ENCODE measurements at regions not wholly inside any gene's neighbourhood (a gene's known extent, or its start where the extent isn't known, plus 50 kb on each side); places are given as distances from the start of the nearest gene placed in this dataset.

GRCh38 chr1:88472714-88473113, 211.4 kb upstream of the PKN2 start:
- Mint-ChIP-seq H3K27ac (no peak overlapping the region), H3K9me3 (no peaks in the 10 kb centered on the region), H3K27me3 (peaks cover 5% of the 10 kb centered on the region), H3K4me1 (ENCODE audit: low read depth) (no peaks in the 10 kb centered on the region), H3K4me3 (no peak overlapping the region), H3K36me3 (ENCODE audit: low read depth) (no peaks in the 10 kb centered on the region)
- POLR2A ChIA-PET, result no interaction called here
- TF ChIP-seq, protein P1, sequence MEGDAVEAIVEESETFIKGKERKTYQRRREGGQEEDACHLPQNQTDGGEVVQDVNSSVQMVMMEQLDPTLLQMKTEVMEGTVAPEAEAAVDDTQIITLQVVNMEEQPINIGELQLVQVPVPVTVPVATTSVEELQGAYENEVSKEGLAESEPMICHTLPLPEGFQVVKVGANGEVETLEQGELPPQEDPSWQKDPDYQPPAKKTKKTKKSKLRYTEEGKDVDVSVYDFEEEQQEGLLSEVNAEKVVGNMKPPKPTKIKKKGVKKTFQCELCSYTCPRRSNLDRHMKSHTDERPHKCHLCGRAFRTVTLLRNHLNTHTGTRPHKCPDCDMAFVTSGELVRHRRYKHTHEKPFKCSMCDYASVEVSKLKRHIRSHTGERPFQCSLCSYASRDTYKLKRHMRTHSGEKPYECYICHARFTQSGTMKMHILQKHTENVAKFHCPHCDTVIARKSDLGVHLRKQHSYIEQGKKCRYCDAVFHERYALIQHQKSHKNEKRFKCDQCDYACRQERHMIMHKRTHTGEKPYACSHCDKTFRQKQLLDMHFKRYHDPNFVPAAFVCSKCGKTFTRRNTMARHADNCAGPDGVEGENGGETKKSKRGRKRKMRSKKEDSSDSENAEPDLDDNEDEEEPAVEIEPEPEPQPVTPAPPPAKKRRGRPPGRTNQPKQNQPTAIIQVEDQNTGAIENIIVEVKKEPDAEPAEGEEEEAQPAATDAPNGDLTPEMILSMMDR (IDR thresholded peaks at IDR 0.05), result no peak
- ATAC-seq (no peak), DNase-seq (no peak)
- CTCF ChIA-PET, result interaction anchor here (1.4 kb wide), 1 partner anchor 292 kb away, joined by 4 read pairs; no protein-coding TSS in a partner anchor
- intact Hi-C loops (cut with micrococcal nuclease), result no loop called here

- ATAC-seq (no peak), DNase-seq (no peak)
- H3K4me3 Mint-ChIP-seq, result no peak overlapping the region
- TF ChIP-seq, protein P1 (IDR thresholded peaks at IDR 0.05), result no peak
- H3K36me3 Mint-ChIP-seq (ENCODE audit: low read depth), result no peaks in the 10 kb centered on the region
- ChIA-PET POLR2A (no interaction called here), CTCF (no interaction called here)
- no peak overlapping the region for H3K27ac Mint-ChIP-seq
- H3K27me3 Mint-ChIP-seq, result peaks cover 5% of the 10 kb centered on the region
- no peaks in the 10 kb centered on the region for H3K4me1 Mint-ChIP-seq (ENCODE audit: low read depth)
- H3K9me3 Mint-ChIP-seq, result no peaks in the 10 kb centered on the region
- intact Hi-C loops (cut with micrococcal nuclease), result no loop called here
Measured at GRCh38 chr1:88474555-88475304, 209.3 kb upstream of the PKN2 start.

DNA sequence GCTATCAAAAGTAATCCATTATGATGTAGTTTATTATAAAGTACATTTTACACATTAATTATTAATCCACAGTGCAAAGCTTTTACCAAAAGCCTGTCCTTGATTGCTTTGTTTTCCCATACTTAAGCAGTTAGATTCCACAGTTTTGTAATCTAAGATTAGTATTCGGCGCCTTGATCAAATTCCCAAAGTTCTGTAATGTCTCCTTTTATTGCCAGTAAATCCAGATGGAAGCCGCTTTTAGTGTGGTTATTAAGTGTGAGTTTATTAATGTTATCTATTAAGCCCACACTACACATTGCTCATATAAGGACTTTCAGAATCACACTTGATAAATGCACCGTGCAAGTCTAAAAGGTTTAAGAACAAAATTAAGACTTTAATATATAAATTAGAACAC, 199.2 kb upstream of the PKN2 start:
- H3K27me3 Mint-ChIP-seq, result peaks cover 8% of the 10 kb centered on the region
- TF ChIP-seq, protein P1 (IDR thresholded peaks at IDR 0.05), result no peak
- H3K4me3 Mint-ChIP-seq, result no peak overlapping the region
- H3K4me1 Mint-ChIP-seq (ENCODE audit: low read depth), result no peaks in the 10 kb centered on the region
- ChIA-PET POLR2A (no interaction called here), CTCF (no interaction called here)
- H3K36me3 Mint-ChIP-seq (ENCODE audit: low read depth), result no peaks in the 10 kb centered on the region
- ATAC-seq (no peak), DNase-seq (no peak)
- intact Hi-C loops (cut with micrococcal nuclease), result no loop called here
- no peaks in the 10 kb centered on the region for H3K9me3 Mint-ChIP-seq
- no peak overlapping the region for H3K27ac Mint-ChIP-seq

DNA sequence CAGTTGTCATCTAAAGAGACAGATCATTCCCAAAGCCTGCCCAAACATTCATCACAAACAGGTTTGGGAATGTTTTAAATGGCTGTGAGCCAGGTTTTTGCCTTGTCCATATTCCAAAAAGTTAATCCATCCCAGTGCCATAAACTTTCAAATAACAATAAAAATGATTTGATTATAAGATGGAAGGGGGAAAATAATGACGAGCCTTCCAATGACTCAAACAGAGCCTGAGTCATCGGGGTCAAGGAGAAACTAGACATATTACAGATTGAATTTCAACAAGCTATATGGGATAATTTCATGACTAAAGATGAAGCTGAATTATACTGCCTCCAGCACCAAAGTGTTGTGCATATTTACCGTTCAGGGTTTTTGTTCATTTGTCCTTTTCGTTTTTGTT, 195.8 kb upstream of the PKN2 start:
- H3K9me3 Mint-ChIP-seq, result no peaks in the 10 kb centered on the region
- H3K27me3 Mint-ChIP-seq, result peaks cover 5% of the 10 kb centered on the region
- TF ChIP-seq, protein P1 (IDR thresholded peaks at IDR 0.05), result no peak
- no peak overlapping the region for H3K27ac Mint-ChIP-seq
- H3K4me3 Mint-ChIP-seq, result no peak overlapping the region
- DNase-seq, result no peak
- intact Hi-C loops (cut with micrococcal nuclease), result no loop called here
- ChIA-PET POLR2A (no interaction called here), CTCF (no interaction called here)
- H3K36me3 Mint-ChIP-seq (ENCODE audit: low read depth), result no peaks in the 10 kb centered on the region
- no peak for ATAC-seq
- H3K4me1 Mint-ChIP-seq (ENCODE audit: low read depth), result no peaks in the 10 kb centered on the region

GRCh38 chr1:88490676-88491075, 193.4 kb upstream of the PKN2 start:
- H3K27ac Mint-ChIP-seq, result no peak overlapping the region
- no peaks in the 10 kb centered on the region for H3K36me3 Mint-ChIP-seq (ENCODE audit: low read depth)
- H3K9me3 Mint-ChIP-seq, result no peaks in the 10 kb centered on the region
- DNase-seq (no peak), ATAC-seq (no peak)
- H3K4me3 Mint-ChIP-seq, result no peak overlapping the region
- peaks cover 4% of the 10 kb centered on the region for H3K27me3 Mint-ChIP-seq
- TF ChIP-seq, protein P1 (IDR thresholded peaks at IDR 0.05), result no peak
- H3K4me1 Mint-ChIP-seq (ENCODE audit: low read depth), result no peaks in the 10 kb centered on the region
- intact Hi-C loops (cut with micrococcal nuclease), result no loop called here
- POLR2A ChIA-PET, result no interaction called here
- CTCF ChIA-PET, result no interaction called here

All from activated CD8-positive, alpha-beta T cell treated with anti-CD3 and anti-CD28 coated beads for 36 hours (primary cell).